GM18499 (cell line): ENCODE measurements at regions not wholly inside any gene's neighbourhood (a gene's known extent, or its start where the extent isn't known, plus 50 kb on each side); places are given as distances from the start of the nearest gene placed in this dataset.

Experiments
- ATAC-seq: cut with Tn5 transposase; IDR thresholded peaks from one replicate; pipeline ENCODE4 v1.9.1; 2021; ENCODE audit warnings: moderate number of reproducible peaks; ENCODE audit not compliant: insufficient read depth, unreplicated experiment

DNA sequence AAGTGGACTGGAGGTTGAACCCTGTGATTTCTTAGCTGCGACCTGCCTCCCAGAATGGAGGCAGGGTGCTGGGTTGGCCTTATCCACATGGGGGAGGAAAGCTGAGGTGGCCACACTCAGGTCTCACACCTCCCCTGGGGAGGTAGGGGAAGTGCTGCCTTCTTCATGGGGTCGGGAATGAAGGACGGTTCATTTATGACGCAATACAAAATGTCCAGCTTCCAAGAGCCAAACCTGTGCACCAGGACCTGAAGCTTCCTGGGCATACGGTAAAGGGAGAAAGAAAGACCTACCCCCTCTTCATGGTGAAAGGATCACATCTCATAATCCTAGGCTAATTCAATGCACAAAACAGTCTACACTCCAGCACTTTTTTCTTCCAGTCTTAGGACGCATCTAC, 150.6 kb upstream of the CDYL start:
- ATAC-seq, result no peak

DNA sequence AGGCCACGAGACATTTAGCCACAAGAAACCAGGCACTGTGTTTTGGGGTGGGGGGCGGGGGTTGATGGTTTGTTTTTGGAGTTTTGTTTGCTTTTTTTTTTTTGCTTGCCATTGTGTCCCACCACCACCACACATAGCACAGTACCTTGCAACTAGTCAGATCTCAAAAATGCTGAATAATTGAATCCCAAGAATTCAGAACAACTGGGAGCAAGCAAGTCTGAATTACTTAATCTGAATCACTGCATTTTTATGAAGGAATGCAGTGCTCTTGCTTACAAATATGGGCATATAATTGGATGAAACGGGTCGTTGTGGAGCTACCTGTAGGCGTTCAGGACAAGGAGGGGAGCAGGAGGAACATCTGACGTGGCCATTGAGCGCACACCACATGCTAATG, 151.5 kb upstream of the CDYL start:
- no peak for ATAC-seq

DNA sequence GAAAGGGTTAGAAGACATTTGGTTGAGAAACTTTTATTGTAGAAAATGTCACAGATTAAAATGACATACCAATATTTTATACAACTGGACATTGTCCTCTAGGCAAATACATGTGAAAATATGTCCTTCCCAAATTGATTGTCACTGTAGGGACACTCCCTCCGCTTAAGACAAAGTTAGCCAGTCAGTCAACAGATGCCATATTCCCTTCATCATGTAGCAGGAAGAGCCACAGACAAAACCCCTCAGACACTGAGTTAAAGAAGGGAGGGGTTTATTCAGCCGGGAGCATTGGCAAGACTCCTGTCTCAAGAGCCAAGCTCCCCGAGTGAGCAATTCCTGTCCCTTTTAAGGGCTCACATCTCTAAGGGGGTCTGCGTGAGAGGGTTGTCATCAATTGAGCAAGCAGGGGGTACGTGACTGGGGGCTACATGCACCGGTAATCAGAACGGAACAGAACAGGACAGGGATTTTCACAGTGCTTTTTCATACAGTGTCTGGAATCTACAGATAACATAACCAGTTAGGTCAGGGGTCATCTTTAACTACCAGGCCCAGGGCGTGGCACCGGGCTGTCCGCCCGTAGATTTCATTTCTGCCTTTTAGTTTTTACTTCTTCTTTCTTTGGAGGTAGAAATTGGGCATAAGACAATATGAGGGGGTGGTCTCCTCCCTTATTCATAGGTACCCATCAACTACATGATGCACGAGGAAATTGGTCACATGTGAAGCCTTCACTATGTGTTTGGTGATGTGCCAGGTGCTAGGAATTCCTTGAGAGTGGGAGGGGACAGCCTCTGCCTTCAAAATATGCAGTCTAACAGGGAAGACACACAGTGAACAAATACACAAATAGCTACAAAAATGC, 155.7 kb upstream of the CDYL start:
- no peak for ATAC-seq

DNA sequence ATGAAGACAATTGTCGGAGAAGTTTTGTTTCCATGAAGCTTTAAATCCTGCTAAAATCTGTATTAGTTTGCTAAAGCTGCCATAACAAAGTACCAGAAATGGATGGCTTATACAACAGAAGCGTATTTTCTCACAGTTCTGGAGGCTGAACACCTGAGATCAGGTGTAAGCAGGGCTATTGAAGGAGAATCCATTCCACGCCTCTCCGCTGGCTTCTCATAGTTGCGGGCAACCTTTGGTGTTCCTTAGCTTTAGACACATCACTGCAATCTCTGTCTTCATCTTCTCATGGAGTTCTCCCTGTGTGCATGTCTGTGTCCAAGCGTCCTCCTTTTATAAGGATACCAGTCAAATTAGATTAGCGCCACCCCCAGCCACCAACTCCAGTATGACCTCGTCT, 159.9 kb upstream of the CDYL start:
- no peak for ATAC-seq

DNA sequence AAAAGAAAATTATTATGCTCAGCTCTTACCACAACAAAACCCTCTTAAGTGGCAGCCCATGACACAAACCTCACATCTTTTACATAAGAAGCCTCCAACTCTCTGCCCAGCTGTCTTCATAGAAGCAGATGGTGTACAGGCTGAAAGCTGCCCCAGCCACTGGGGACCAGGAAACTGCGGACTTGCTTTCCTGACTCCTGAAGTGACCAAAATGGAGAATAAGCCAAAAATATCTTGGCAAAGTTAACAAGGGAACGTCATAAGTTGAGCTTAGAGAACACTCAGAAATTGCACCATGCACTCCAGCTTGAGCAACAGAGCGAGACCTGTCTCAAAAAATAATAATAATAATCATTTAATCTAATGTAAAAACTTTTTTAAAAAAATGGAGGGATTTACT, 160.3 kb upstream of the CDYL start:
- no peak for ATAC-seq

DNA sequence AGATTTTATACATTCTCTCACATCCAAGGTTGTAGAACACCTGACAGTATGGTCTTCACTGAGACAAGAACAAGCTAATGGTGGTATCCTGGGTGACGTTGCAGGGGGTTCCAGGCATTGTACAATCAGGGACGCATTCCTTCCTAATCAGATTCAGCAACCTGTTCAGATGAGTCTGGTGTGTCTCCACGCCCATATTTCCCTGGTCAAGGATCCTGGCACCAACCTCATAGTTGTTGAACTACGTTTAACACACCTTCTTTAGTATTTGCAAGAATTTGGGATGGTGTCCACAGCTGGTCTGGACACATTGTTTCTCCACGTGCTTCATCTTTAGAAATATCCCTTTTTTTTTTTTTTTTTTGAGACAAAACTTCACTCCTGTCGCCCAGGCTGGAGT, 161.0 kb upstream of the CDYL start:
- no peak for ATAC-seq

DNA sequence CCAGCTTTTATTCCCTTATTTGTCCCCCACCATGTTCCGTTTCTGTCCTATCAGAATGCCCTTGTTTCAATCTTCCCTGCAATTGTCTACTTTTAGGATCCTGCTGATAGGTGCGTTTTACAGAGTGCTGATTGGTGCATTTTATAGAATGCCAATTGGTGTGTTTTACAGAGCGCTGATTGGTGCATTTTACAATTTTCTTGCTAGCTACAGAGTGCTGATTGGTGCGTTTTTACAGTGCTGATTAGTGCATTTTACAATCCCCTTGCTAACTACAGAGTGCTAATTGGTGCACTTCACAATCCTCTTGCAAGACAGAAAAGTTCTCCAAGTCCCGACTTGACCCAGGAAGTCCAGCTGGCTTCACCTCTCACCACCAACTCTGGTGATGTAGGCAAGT, 161.6 kb upstream of the CDYL start:
- ATAC-seq, result no peak

DNA sequence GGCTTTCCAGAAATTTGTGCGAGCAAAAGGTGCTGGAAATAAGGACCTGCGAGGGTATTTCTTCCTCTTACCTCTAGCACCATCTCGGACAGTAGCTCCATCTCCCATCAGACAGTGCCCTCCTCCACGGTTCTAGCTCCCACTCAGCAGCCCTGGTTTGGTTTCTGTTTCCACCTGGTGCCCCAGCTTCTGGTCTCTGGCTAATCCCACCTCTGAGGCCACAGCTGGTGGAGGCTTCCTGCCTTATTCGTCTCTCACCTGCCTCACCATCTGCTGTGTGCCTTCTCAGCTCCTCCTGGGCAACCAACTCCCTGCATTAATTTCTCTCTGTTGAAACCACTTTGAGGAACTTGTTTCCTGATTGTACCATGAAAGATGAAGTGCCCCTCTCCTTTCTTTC, 162.4 kb upstream of the CDYL start:
- no peak for ATAC-seq

DNA sequence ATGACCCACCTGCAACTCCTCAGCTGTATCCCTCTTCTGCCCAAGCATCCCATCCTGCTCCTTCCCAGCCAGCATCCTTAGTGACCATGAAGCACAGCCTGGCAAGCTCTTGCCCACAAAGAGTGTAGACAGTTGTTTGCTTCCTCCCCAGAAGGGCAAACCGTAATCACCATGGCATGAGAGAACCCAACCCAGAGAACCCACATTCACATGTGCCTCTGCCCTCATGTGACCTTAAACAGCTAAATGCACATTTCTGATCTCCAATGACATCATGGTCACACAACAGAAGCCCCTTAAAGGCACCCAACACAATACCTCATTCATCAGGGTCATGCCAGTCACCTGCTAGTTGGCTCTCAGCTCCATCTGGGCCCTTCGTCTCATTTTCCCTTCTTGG, 162.8 kb upstream of the CDYL start:
- no peak for ATAC-seq

DNA sequence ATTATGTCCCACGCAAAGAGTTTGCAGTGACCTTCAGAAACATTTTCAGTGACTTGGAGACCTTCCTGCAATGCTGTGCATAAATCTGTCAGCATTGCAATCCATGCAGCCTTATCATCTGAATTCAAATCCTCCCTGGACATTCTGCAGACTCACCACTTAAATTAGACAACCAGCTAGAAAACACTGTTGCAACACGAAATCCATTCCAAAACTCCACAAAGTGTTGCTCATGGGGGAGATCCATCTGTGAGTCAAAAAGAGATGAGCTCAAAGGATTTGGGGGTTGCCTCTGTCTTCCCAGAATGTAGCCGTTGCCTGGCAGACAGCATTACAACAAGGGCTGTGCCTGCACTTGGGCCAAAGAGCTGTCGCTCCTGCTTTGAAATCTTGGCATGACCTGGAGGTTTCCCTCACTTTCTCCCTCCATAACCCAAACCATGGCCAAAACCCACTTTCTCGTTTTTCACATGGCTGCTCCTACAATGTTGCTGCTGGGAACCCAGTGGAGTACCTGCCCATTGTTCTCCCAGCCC, 163.5 kb upstream of the CDYL start:
- ATAC-seq, result no peak

DNA sequence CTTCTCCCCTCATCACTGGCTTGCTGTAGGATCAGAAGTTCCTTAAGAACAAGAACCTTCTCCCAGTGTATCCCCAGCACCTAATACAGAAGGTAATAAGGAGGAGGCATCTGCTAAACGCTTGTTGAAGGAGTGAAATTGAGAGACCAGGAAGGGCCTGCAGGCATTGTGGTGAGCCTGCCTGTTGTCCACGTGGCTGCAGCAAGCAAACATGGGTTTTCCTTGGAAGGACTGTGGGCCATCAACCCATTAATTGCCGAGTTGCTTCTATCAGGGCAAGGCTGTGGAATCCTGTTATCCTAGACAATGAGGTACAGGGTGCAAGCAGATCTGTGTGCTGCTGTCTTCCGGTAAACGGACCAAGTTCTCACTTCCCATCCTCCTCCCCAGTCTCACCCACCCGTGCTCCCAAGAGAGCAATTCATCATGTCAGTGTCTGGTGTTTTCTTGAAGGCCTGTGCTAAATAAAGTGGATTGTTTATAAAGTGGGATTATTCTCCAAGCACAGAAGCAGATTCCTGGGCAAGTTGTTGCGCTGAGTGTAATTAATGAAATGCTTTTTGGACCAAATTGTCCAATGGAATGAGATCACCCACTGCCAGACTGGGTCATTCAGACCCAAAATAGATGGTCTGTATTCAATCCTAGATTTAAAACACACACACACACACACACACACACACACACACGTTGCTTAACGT, 164.6 kb upstream of the CDYL start:
- ATAC-seq, result no peak

DNA sequence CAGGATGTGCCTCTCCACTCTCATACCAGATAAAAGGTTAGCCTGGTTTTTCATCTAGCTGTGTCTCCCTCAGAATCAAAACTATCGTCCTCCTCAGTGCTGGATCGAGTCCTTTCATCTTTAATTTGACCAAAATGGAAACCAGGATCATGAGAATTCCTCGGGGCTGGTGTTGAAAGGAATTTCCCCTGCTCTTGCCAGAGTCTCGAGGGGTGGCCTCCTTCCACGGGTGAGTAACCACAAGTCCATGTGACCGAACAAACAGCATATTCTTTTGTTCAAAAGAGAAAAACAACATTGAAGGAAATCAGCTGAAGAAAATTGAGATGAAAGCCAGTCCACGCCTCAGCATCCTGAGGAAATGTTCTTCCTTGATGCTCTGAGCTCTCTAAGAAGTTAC, 165.9 kb upstream of the CDYL start:
- no peak for ATAC-seq

DNA sequence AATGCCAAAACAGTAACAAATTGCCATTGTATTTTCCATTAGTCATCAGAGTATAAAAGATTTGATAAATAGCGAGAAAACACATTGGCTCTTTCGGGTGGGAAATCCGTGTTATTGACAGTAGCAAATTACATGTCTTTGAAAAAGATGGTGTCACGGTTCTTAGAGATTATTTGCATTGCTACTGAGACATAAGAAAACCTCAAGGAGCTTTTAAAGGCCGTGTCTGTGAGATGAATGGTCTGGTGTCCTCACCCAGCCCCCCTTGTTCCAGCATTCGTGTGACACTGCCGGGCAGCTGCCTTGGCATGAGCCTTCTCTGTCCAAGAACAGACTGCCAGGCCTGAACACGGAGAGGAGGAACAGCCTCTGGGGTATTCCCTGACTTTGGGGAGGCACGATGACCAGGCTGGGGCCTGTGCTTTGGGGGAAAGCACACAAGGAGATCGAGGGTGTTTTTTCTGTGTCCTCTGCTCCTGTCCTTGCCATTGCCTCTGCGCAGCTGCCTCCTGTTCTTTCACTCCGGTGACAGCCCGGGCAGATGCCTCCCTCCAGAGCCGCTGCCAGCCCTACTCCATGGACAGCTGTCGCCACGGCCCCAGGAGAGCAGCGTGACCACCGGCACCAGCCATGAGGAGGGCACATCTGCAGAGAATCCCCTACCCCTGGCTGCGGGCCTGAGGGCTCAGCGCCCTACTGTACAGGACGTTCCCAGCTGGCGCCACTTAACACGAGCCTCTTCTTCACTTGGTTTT, 167.7 kb upstream of the CDYL start:
- no peak for ATAC-seq

DNA sequence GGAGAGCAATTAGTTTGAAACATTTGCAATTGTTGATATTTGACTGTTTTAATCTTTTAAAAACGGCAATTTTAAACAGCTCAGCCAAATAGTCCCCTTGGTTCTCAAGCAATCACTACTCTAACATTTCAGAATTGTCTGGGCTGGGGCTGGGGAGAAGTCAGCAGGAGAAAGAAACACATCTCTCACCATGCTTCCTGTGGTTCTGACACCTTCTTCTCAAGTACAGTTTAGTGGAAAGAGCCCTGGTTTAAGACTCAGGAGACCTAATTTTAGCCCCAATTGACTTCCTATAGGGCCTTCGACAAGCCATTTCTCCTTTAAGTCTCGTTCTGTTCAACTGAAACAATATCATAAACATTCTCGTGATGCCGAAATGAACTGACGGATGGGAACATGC, 168.4 kb upstream of the CDYL start:
- no peak for ATAC-seq

DNA sequence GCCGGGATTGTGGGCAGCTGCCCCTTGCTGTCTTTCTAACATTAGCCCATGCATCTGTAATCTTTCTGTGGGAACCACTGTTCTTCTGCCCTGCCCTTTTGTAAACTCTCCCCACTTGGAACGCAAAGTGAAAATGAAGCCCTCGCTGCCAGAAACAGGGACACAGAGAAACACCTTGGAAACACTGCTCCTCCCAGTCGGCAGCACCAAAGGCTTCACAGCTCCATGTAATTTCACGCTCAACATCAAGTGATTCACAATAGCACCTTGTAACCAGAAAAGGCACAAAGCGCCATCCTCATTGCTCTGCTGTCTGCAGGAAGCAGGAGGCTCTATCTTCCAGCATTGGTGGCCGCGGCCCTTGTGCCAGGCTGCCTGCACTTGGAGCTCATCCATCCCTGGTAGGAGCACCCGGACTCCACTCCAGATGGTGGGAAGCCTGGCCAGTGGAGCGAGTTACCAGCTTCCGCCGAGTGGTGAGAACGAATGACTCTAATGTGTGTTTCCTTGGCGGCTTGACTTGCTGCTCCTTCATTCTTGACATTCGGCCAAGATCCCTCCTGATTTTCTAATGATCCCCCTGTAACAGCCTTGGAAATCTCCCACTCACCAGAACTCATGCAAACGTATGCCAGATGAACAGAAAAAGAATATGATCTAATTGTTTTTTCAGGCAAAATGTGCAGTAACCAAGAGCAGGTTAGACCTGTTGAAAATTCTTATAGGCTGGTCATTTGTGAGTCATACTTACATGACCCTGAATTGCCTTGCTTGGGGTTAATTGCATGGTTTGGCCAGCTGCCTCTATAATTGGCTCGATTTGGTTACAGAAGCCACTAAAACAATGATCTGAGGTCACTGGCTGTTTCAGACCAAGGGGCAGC, 169.1 kb upstream of the CDYL start:
- ATAC-seq, result no peak

DNA sequence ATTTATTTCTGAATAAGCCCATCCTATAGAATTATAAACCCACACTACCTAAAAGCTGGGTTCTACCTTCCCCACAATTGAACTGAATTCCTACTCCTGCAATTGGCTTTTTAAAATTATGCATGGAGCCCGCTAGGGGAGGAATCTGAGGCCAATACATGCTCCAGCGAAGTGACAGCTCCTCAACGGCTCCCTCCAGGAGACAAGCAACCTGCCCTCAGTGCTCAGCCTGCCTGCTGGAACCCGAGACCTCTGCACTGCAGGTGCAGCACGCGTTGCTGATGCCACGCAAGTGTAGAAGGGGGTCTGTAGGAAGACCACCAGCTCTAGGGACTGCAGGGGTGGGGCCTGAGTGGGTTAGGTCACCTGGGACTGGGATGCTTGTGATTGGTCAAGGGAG, 170.2 kb upstream of the CDYL start:
- ATAC-seq, result no peak

DNA sequence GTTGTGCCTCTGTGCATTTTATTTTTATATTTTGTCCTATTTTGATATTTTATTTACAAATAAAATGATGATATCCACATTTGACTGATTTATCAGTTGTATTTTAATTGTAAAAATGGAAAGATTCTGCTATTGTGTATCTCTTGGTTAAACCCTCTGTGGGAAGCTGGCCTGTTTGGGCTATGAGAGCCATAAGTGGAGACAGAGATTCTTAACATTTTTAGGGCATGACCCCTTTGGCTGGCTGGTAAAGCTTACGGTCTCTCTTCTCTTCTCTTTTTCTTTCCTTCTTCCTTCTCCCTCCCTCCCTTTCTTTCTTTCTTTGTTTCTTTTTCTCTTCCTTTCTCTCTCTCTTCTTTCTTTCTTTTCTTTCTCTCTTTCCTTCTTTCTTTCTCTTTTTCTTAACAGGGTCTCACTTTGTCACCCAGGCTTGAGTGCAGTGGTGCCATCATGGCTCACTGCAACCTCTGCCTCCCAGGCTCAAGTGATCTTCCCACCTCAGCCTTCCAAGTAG, 172.3 kb upstream of the CDYL start:
- ATAC-seq, result no peak

DNA sequence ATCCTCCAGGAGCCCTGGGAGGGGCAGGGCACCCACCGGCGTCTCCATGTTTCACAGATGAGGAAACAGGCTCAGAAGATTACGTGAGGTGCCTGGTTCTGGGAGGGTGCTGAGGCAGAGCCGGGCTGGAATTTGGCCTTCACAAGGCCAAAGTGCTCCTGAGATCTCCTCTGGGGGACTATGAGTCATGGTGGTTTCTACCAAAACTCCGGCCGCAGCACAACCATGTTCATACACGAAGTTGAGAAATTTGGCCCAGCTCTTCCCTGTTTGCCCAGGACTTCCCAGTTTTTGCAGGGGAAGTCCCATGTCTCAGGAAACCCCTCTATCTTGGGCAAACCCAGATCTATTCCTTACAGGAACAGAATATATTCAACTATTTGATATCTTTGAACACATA, 172.9 kb upstream of the CDYL start:
- no peak for ATAC-seq

DNA sequence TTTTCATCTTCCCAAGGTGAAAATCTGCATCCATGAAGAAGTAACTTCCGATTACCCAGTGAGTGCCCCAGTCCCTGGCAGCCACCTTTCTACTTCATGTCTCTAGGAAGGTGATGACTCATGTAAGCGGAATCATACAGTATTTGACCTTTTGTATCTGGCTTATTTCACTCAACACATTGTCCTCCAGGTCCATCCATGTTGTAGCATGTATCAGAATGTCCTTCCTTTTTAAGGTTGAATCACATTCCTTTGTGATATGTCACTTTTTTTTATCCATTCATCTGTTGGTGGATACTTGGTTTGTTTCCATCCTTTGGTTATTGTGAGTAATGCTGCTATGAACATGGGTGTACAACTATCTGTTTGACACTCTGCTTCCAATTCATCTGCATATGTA, 176.3 kb upstream of the CDYL start:
- ATAC-seq, result no peak
